HepG2 (cell line): ENCODE measurements at regions not wholly inside any gene's neighbourhood (a gene's known extent, or its start where the extent isn't known, plus 50 kb on each side); places are given as distances from the start of the nearest gene placed in this dataset.

ENCODE experiments used
- ATAC-seq: fragments of 200-7000 bp; cut with Tn5 transposase; 3 replicates; pipeline ENCODE4 v1.9.1; 2020; ENCODE audit warnings: mild to moderate bottlenecking, moderate library complexity
- BruUV-seq: library from RNA; stranded (reverse); fragments of 400-500 nt; replicated peaks from 2 replicates; lab custom pipeline; 2021; lab: Mats Ljungman, UMichigan
- CTCF ChIA-PET: fragments of 300-600 bp; formaldehyde crosslinking; extraction: SDS; loops from one replicate; lab custom pipeline; 2021; ENCODE audit warnings: low total read pairs, inconsistent platforms, low intra/inter-chr PET ratio; lab: Yijun Ruan, JAX
- POLR2A ChIA-PET: fragments of 350-600 bp; sonication (Branson Sonifier 250); formaldehyde crosslinking; loops from one replicate; lab custom pipeline; 2020; ENCODE audit warnings: antibody characterized with exemption, inconsistent platforms; lab: Yijun Ruan, JAX
- DNase-seq: peaks from one replicate; pipeline ENCODE4 v3.0.0-alpha.2; 2015; ENCODE audit warnings: low spot score
- FAIRE-seq: peaks from 3 replicates; lab custom pipeline; 2011; peaks lifted over from hg19 to GRCh38; lab: Jason Lieb, UNC
- H2AFZ ChIP-seq: one replicate; pipeline ENCODE4 v1.6.1; 2011; ENCODE audit warnings: low read length, inconsistent platforms
- H3K27ac ChIP-seq: fragments of 300-600 bp; 3 replicates; pipeline ENCODE4 v1.8.0; 2011; ENCODE audit warnings: mixed run types, mild to moderate bottlenecking, mixed read lengths, low read length, inconsistent platforms; ENCODE audit not compliant: insufficient read depth; ENCODE audit errors: extremely low read length
- H3K27me3 ChIP-seq, 2 experiments: fragments of 200-600 bp in 1 of 2; 2 replicates in 1 of 2; 3 replicates in 1 of 2; pipeline versions ENCODE4 v1.6.0 to v1.8.0; 2011; ENCODE audit warnings: low read length in 2 of 2, mild to moderate bottlenecking in 2 of 2, moderate library complexity in 2 of 2, inconsistent platforms in 1 of 2; ENCODE audit not compliant: insufficient read depth in 2 of 2, control insufficient read depth in 1 of 2
- H3K36me3 ChIP-seq, 2 experiments: fragments of 200-600 bp in 1 of 2; replicated peaks in 1 of 2; 2 replicates in 1 of 2; 3 replicates in 1 of 2; pipeline versions ENCODE4 v1.5.1 to v1.8.0; 2011; ENCODE audit warnings: low read length in 2 of 2, inconsistent platforms in 1 of 2; ENCODE audit not compliant: insufficient read depth in 2 of 2, control insufficient read depth in 1 of 2
- H3K4me1 ChIP-seq: 2 replicates; pipeline ENCODE4 v1.5.1; 2012; ENCODE audit warnings: low read length, inconsistent platforms; ENCODE audit not compliant: insufficient read depth
- H3K4me2 ChIP-seq: 2 replicates; pipeline ENCODE4 v1.6.0; 2011; ENCODE audit warnings: low read depth, low read length, inconsistent platforms
- H3K4me3 ChIP-seq, 3 experiments: fragments of 200-600 bp in 1 of 3; sonication (generic), shearing (Covaris generic) in 1 of 3; replicated peaks in 1 of 3; 2 replicates each; pipeline ENCODE4 v1.5.1; 2011 to 2016; ENCODE audit warnings: low read length in 3 of 3, inconsistent platforms in 2 of 3, low read depth in 2 of 3, mild to moderate bottlenecking in 2 of 3, control low read depth in 1 of 3, mixed read lengths in 1 of 3; ENCODE audit not compliant: insufficient read depth in 1 of 3
- H3K79me2 ChIP-seq: one replicate; pipeline ENCODE4 v1.6.1; 2011; ENCODE audit warnings: low read length, inconsistent platforms; ENCODE audit not compliant: insufficient read depth
- H3K9ac ChIP-seq: 2 replicates; pipeline ENCODE4 v1.6.0; 2011; ENCODE audit warnings: mild to moderate bottlenecking, low read depth, low read length, inconsistent platforms; ENCODE audit not compliant: insufficient read depth
- H3K9me3 ChIP-seq: 2 replicates; pipeline ENCODE4 v1.5.1; 2012; ENCODE audit warnings: mild to moderate bottlenecking, low read length
- H4K20me1 ChIP-seq: 2 replicates; pipeline ENCODE4 v1.6.0; 2011; ENCODE audit warnings: inconsistent platforms, mild to moderate bottlenecking, low read length, moderate library complexity; ENCODE audit not compliant: insufficient read depth
- MED1 ChIP-seq: sonication (generic); formaldehyde crosslinking; IDR thresholded peaks from 2 replicates; pipeline ENCODE4 v1.4.0; 2020; ENCODE audit warnings: missing genetic modification reagents
- RORA ChIP-seq: sonication (generic); formaldehyde crosslinking; IDR thresholded peaks from 2 replicates; pipeline ENCODE4 v1.5.0; 2020; ENCODE audit warnings: mild to moderate bottlenecking, missing genetic modification reagents, moderate library complexity
- SATB2 ChIP-seq: sonication (generic); formaldehyde crosslinking; IDR thresholded peaks from 2 replicates; pipeline ENCODE4 v1.5.0; 2020; ENCODE audit warnings: missing genetic modification reagents
- TEAD2 ChIP-seq: sonication (generic); formaldehyde crosslinking; IDR thresholded peaks from 2 replicates; pipeline ENCODE4 v1.9.0; 2021; ENCODE audit warnings: missing genetic modification reagents
- ZNF180 ChIP-seq: sonication (generic); formaldehyde crosslinking; IDR thresholded peaks from 2 replicates; pipeline ENCODE4 v1.4.0; 2020; ENCODE audit warnings: low read depth, missing genetic modification reagents, borderline replicate concordance
- WGBS: methylation state at CpG from one replicate; pipeline ENCODE4 v1.1.6; 2017; ENCODE audit warnings: low lambda C conversion rate; 5-methylcytosine and 5-hydroxymethylcytosine counted together
- in situ Hi-C: cut with HindIII; loops from 2 replicates; pipeline ENCODE4 v1.10.0; 2017; ENCODE audit warnings: low pct_unique_long_range_greater_than_20kb; ENCODE audit not compliant: extremely low pct_ligation_motif_present
- intact Hi-C: fragments of 100-400 bp; cut with micrococcal nuclease; formaldehyde crosslinking; loops from one replicate; pipeline ENCODE4 v1.10.0; 2022; ENCODE audit not compliant: unreplicated experiment
- TF ChIP-seq, protein P1 (sequence below): sonication (generic); formaldehyde crosslinking; IDR thresholded peaks from 2 replicates; pipeline ENCODE4 v1.8.1; 2023; ENCODE audit warnings: missing genetic modification reagents, inconsistent platforms, borderline replicate concordance
- TF ChIP-seq, protein P2 (sequence below): sonication (generic); formaldehyde crosslinking; IDR thresholded peaks from 2 replicates; pipeline ENCODE4 v1.5.1; 2020; ENCODE audit warnings: mild to moderate bottlenecking, missing genetic modification reagents, borderline replicate concordance
- TF ChIP-seq, protein P3 (sequence below): sonication (generic); formaldehyde crosslinking; IDR thresholded peaks from 2 replicates; pipeline ENCODE4 v1.4.0; 2020; ENCODE audit warnings: mild to moderate bottlenecking, missing genetic modification reagents, borderline replicate concordance
- TF ChIP-seq, protein P4 (sequence below): sonication (generic); formaldehyde crosslinking; conservative IDR thresholded peaks from 2 replicates; pipeline ENCODE4 v1.4.0; 2020; ENCODE audit warnings: missing genetic modification reagents

DNA sequence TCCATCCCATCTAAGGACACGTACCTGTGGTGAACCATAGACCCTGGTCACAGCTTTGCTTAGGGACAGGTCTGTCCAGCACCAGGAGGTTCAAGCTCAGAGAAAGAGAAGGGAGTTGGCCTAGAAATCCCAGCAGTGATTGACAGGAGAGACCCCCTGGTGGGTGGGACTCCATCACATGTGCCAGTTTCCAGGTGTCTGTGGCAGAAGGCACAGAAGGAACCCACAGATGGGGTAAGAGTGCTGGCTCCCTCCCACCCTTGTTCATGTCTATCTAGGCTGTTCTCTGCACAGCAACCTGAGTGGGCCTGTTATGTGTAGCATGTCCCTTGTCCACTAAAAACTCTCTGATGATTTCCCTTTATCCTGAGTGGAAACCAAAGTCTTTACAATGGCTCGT lies 54.0 kb upstream of the GRB10 start (continued):
- TF ChIP-seq MED1 (CRISPR knock-in tag) (no peak), TEAD2 (no peak), RORA (CRISPR knock-in tag) (no peak)
- TF ChIP-seq, protein P1, sequence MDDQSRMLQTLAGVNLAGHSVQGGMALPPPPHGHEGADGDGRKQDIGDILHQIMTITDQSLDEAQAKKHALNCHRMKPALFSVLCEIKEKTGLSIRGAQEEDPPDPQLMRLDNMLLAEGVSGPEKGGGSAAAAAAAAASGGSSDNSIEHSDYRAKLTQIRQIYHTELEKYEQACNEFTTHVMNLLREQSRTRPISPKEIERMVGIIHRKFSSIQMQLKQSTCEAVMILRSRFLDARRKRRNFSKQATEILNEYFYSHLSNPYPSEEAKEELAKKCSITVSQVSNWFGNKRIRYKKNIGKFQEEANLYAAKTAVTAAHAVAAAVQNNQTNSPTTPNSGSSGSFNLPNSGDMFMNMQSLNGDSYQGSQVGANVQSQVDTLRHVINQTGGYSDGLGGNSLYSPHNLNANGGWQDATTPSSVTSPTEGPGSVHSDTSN: no peak

DNA sequence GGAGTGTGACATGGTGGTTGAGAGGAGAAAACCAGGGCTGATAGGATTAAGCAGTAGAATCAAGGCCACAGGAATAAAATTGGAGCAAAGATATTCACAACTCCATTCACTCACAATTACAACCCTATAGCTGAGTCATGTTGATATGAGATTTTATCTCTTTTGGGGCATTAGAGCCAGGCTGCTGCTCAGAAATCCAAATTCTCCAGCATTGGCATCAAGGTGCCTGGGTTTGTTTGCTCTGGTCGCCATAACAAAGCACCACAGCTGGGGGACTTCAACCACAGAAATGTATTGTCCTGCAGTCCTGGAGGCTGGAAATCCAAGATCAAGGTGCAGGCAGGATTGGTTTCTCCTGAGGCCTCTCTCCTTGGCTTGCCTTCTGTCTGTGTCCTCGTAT lies 52.5 kb upstream of the GRB10 start:
- intact Hi-C loops (no loop called here), in situ Hi-C loops (no loop called here)
- no TSS peak for BruUV-seq
- H3K27me3 ChIP-seq: peaks cover 0 to 22% of the 10 kb centered on the region in 2 experiments; a peak in 3 of 5 replicates
- no peak overlapping the region for H3K4me3 ChIP-seq
- no peaks in the 10 kb centered on the region for H4K20me1 ChIP-seq
- H3K27ac ChIP-seq: no peak overlapping the region
- no peaks in the 10 kb centered on the region for H3K9me3 ChIP-seq
- no peak overlapping the region for H3K4me2 ChIP-seq
- no peak for DNase-seq
- no peak overlapping the region for H2AFZ ChIP-seq
- no peaks in the 10 kb centered on the region for H3K36me3 ChIP-seq
- H3K9ac ChIP-seq: no peak overlapping the region
- WGBS: 14% methylated on average over 2 of the region's 2 CpGs
- no peaks in the 10 kb centered on the region for H3K79me2 ChIP-seq
- TF ChIP-seq, protein P2, sequence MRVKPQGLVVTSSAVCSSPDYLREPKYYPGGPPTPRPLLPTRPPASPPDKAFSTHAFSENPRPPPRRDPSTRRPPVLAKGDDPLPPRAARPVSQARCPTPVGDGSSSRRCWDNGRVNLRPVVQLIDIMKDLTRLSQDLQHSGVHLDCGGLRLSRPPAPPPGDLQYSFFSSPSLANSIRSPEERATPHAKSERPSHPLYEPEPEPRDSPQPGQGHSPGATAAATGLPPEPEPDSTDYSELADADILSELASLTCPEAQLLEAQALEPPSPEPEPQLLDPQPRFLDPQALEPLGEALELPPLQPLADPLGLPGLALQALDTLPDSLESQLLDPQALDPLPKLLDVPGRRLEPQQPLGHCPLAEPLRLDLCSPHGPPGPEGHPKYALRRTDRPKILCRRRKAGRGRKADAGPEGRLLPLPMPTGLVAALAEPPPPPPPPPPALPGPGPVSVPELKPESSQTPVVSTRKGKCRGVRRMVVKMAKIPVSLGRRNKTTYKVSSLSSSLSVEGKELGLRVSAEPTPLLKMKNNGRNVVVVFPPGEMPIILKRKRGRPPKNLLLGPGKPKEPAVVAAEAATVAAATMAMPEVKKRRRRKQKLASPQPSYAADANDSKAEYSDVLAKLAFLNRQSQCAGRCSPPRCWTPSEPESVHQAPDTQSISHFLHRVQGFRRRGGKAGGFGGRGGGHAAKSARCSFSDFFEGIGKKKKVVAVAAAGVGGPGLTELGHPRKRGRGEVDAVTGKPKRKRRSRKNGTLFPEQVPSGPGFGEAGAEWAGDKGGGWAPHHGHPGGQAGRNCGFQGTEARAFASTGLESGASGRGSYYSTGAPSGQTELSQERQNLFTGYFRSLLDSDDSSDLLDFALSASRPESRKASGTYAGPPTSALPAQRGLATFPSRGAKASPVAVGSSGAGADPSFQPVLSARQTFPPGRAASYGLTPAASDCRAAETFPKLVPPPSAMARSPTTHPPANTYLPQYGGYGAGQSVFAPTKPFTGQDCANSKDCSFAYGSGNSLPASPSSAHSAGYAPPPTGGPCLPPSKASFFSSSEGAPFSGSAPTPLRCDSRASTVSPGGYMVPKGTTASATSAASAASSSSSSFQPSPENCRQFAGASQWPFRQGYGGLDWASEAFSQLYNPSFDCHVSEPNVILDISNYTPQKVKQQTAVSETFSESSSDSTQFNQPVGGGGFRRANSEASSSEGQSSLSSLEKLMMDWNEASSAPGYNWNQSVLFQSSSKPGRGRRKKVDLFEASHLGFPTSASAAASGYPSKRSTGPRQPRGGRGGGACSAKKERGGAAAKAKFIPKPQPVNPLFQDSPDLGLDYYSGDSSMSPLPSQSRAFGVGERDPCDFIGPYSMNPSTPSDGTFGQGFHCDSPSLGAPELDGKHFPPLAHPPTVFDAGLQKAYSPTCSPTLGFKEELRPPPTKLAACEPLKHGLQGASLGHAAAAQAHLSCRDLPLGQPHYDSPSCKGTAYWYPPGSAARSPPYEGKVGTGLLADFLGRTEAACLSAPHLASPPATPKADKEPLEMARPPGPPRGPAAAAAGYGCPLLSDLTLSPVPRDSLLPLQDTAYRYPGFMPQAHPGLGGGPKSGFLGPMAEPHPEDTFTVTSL (CRISPR knock-in tag): no peak
- TF ChIP-seq, protein P3, sequence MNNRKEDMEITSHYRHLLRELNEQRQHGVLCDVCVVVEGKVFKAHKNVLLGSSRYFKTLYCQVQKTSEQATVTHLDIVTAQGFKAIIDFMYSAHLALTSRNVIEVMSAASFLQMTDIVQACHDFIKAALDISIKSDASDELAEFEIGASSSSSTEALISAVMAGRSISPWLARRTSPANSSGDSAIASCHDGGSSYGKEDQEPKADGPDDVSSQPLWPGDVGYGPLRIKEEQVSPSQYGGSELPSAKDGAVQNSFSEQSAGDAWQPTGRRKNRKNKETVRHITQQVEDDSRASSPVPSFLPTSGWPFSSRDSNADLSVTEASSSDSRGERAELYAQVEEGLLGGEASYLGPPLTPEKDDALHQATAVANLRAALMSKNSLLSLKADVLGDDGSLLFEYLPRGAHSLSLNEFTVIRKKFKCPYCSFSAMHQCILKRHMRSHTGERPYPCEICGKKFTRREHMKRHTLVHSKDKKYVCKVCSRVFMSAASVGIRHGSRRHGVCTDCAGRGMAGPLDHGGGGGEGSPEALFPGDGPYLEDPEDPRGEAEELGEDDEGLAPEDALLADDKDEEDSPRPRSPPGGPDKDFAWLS: no peak
- TF ChIP-seq, protein P4, sequence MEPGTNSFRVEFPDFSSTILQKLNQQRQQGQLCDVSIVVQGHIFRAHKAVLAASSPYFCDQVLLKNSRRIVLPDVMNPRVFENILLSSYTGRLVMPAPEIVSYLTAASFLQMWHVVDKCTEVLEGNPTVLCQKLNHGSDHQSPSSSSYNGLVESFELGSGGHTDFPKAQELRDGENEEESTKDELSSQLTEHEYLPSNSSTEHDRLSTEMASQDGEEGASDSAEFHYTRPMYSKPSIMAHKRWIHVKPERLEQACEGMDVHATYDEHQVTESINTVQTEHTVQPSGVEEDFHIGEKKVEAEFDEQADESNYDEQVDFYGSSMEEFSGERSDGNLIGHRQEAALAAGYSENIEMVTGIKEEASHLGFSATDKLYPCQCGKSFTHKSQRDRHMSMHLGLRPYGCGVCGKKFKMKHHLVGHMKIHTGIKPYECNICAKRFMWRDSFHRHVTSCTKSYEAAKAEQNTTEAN (CRISPR knock-in tag): no peak
- no peak for TF ChIP-seq ZNF180 (CRISPR knock-in tag)
- no peak for TF ChIP-seq SATB2
- TF ChIP-seq, all 625 proteins: peak for 0
- H3K4me1 ChIP-seq: peaks cover 20% of the 10 kb centered on the region
- no peak for ATAC-seq
- ChIA-PET CTCF (no interaction called here), POLR2A (no interaction called here)
- no peak for FAIRE-seq
